Colonic mucosa (tissue), 4 donors: ENCODE measurements at regions not wholly inside any gene's neighbourhood (a gene's known extent, or its start where the extent isn't known, plus 50 kb on each side); places are given as distances from the start of the nearest gene placed in this dataset.

ENCODE experiments used
- DNase-seq: peaks from one replicate; pipeline ENCODE4 v3.0.0-alpha.2; 2020
- H3K27ac ChIP-seq: fragments of 200-600 bp; one replicate; pipeline ENCODE4 v1.8.0; 2021
- H3K27me3 ChIP-seq: fragments of 200-600 bp; one replicate; pipeline ENCODE4 v1.8.0; 2021
- H3K36me3 ChIP-seq: fragments of 200-600 bp; one replicate; pipeline ENCODE4 v1.8.0; 2021
- H3K4me1 ChIP-seq: fragments of 200-600 bp; one replicate; pipeline ENCODE4 v1.8.0; 2021; ENCODE audit warnings: mild to moderate bottlenecking
- H3K4me3 ChIP-seq: fragments of 200-600 bp; one replicate; pipeline ENCODE4 v1.8.0; 2021
- H3K9ac ChIP-seq, 2 donors: one replicate each; pipeline ENCODE4 v1.7.0; 2013; ENCODE audit warnings: control low read depth in 2 of 2, low read depth in 2 of 2, low read length in 2 of 2
- H3K9me3 ChIP-seq: fragments of 200-600 bp; one replicate; pipeline ENCODE4 v1.8.0; 2021
- CTCF ChIP-seq: fragments of 200-600 bp; IDR thresholded peaks from one replicate; pipeline ENCODE4 v1.8.0; 2022; ENCODE audit warnings: antibody characterized with exemption, mild to moderate bottlenecking
- intact Hi-C: fragments of 100-400 bp; cut with DNase I; formaldehyde crosslinking; loops from one replicate; pipeline ENCODE4 v1.14.1; 2022
- donor health status: healthy.
- donor health status: DM: no; HTN: no; CAD: no.
- donor health status: DM: no; HTN: no; CAD: no.

- Histone ChIP-seq H3K4me3 (no peak overlapping the region), H3K27ac (no peak overlapping the region), H3K27me3 (peaks cover 4% of the 10 kb centered on the region), H3K36me3 (no peaks in the 10 kb centered on the region), H3K4me1 (no peaks in the 10 kb centered on the region), H3K9me3 (no peaks in the 10 kb centered on the region), H3K9ac (no peak overlapping the region)
- TF ChIP-seq CTCF = no peak
- intact Hi-C loops = no loop called here
- no peak for DNase-seq
Measured at GRCh38 chr13:111535523-111535811, 215.0 kb downstream of the TEX29 start.

DNA sequence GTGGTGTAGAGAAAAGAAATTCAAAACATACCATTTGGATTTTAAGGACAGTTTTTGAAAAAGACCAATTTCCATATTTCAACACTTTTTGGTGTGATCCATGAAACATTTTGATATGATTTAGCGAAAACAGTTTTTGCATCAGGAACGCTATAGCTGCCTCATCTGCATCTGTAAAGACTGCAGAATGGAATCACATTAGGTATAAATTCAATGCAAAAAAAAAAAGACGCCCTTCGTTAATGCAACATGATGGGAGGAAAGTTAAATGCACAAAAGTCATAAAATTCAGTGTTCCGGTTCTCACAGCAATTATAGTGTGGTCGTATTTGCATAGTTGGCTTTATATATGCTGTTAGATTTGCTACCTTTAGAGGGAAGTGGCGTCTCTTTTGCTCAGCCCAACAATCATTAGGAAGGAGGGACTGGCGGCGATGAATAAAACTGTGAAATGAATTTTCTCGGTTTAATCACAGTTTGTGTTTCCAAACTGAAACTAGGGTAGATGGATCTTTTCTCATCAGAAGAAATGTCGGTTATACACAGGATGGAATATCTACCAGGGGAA lies 215.7 kb downstream of the TEX29 start:
- no peaks in the 10 kb centered on the region for H3K9me3 ChIP-seq
- H3K27ac ChIP-seq = no peak overlapping the region
- no peak for TF ChIP-seq CTCF
- no peaks in the 10 kb centered on the region for H3K36me3 ChIP-seq
- H3K9ac ChIP-seq = no peak overlapping the region
- peaks cover 4% of the 10 kb centered on the region for H3K27me3 ChIP-seq
- H3K4me3 ChIP-seq = no peak overlapping the region
- intact Hi-C loops = no loop called here
- DNase-seq = no peak
- no peaks in the 10 kb centered on the region for H3K4me1 ChIP-seq

GRCh38 chr13:111537115-111537728 lies 216.8 kb downstream of the TEX29 start:
- no peak for DNase-seq
- Histone ChIP-seq H3K36me3 (no peaks in the 10 kb centered on the region), H3K9me3 (no peaks in the 10 kb centered on the region), H3K4me3 (no peak overlapping the region), H3K27ac (no peak overlapping the region), H3K9ac (no peak overlapping the region), H3K27me3 (peaks cover 4% of the 10 kb centered on the region), H3K4me1 (no peaks in the 10 kb centered on the region)
- no peak for TF ChIP-seq CTCF
- intact Hi-C loops = no loop called here

DNA sequence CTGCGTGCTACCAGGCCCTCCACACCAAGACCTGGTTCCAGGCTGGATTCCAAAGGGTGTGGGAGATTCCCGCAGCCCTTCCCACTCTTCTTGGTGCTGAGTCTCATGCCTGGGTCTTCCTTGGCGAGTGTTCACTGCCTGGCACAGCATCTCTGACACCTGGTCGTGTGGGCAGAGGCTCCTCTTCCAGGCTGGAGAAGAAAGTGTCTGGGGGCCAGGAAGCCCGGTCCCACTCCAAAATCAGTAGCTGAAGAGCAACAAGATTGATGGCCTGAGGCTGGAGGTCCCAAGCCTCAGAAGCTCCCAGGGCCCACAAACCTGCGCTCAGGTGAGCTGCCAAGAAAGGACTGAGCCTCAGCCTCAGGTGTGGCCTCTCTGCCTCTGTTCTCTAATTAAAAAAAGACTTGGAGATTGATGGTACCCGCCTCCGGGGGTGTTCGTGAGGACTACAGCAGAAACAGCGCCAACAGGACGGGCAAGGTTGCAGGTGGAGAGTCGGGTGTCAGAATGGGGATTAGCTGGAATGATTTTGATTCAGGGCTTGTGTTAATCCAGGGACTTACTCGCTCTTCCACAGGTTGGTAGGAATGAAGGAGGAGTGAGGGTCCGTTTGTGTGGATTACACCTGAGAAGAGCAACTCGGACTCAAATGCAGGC lies 217.5 kb downstream of the TEX29 start:
- Histone ChIP-seq H3K36me3 (no peaks in the 10 kb centered on the region), H3K4me1 (no peaks in the 10 kb centered on the region), H3K27ac (no peak overlapping the region), H3K9ac (no peak overlapping the region), H3K27me3 (peaks cover 4% of the 10 kb centered on the region), H3K4me3 (no peak overlapping the region), H3K9me3 (no peaks in the 10 kb centered on the region)
- DNase-seq = no peak
- TF ChIP-seq CTCF = no peak
- intact Hi-C loops = no loop called here

DNA sequence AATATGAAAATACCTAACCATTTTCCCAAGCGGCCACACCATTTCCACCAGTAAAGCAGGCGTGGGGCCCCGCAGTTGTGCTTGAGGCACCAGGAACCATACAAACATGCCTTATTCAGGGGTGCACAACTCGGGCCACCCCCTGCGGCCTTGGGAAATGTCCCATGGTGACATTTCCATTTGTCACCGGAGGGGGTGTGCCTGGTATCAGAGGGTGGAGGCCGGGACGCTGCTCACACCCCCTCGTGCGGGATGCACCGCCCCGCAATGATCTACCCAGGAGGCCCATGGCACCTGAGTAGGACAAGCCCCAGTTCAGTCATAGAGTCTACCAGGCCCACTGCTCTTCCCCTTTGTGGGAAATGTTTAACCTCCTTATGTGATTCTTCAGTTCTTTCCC lies 218.8 kb downstream of the TEX29 start:
- intact Hi-C loops = no loop called here
- no peak for DNase-seq
- Histone ChIP-seq H3K9me3 (no peaks in the 10 kb centered on the region), H3K27ac (no peak overlapping the region), H3K4me1 (no peaks in the 10 kb centered on the region), H3K27me3 (peaks cover 4% of the 10 kb centered on the region), H3K9ac (no peak overlapping the region), H3K36me3 (no peaks in the 10 kb centered on the region), H3K4me3 (no peak overlapping the region)
- no peak for TF ChIP-seq CTCF
